ENCODE measurements at regions not wholly inside any gene's neighbourhood (a gene's known extent, or its start where the extent isn't known, plus 50 kb on each side); places are given as distances from the start of the nearest gene placed in this dataset.

- TF ChIP-seq CTCF (IDR thresholded peaks at IDR 0.05) (no peak), POLR2AphosphoS5 (IDR thresholded peaks at IDR 0.05; ENCODE audit: insufficient read depth in 1 of 2, low read depth in 1 of 2) (no peak), POLR2A (IDR thresholded peaks at IDR 0.05) (no peak)
Observed at GRCh38 chr12:25699454-25699853, 146.4 kb upstream of the LMNTD1 start.
